ENCODE measurements at regions not wholly inside any gene's neighbourhood (a gene's known extent, or its start where the extent isn't known, plus 50 kb on each side); places are given as distances from the start of the nearest gene placed in this dataset.

DNA sequence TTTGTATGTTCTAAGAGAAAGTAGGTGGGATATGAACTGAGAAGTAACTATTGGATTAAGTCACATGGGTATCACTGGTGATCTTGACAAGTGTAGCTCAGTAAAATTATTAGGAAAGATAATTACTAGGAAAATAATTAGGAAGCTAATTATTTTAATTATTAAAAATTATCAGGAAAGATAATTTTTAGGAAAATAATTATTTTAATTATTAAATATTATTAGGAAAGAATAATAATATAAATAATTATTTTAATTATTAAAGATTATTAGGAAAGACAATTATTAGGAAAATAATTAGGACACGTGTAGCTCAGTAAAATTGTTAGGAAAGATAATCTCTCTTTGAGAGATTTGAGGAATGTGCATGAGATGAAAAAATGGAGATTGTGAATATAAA, 623.4 kb upstream of the PIK3C3 start:
- DNase-seq: no peak

DNA sequence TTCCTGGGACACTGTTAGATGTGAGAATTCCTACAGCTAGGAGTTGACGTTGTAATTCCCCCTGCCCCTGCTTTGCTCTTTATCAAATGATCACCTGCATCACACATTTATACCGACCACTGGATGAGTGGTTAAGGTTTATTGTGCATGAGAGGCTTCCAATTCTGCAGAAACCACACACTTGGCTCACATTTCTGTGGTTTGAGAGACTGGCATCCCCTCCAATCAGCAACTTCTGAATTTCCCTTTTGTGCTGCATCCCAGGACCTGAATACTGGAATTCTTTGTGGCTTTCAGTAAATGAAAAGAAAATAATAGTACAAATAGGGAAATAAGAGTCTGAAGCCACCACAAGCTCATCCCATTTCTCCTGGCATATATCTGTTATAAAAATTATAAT, 628.7 kb upstream of the PIK3C3 start:
- DNase-seq: no peak

DNA sequence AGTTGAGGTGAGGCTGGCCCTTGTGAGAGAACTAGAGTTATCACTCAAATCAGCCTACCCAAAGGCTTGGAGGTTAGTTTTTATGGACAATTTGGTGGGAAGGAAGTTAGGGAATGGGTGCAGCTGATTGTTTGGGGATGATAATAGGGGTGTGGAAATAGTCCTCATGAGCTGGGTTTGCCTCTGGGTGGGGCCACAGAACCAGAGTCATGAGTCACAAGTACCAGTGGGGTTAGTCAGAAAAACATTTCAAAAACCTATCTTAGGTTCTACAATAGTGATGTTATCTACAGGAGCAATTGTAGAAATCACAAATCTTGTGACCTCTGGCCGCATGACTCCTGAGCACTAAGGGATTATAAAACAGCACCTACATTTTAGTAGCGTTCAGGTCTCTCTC, 630.1 kb upstream of the PIK3C3 start:
- no peak for DNase-seq

DNA sequence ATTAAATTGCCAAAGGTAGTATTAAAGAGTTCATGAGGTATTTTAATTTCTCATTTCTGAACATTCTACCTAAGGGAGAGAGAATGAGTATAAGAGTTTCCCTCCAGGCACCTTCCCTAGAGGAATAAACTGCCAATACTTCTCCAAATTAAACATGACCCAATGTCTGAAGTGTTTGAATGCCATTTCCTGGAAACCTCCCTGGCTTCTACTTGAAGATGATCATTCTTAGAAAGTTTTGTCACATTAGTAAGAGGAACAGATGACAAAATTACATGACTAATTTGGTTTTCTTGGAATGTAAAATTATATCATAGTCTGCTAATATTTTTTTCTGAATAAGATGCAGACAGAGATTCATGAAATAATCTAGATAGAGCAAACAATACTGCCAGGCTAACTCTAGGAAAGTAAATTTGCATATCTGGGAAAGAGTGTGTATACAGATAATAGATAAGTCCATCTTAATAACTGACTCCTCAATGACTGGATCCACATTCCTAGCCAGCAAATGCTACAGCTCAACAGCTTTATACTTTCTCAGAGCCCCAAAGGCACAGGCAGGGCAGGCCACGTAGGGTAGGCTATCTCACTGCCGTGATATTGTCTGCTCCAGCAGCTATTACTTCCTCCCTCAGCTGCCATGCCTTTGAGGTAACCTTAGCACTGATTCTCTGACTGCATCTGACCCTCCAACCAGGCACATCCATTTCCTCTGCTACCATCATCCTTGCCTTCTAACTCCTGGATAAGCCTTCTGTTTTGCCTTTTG, 630.8 kb upstream of the PIK3C3 start:
- DNase-seq: no peak

DNA sequence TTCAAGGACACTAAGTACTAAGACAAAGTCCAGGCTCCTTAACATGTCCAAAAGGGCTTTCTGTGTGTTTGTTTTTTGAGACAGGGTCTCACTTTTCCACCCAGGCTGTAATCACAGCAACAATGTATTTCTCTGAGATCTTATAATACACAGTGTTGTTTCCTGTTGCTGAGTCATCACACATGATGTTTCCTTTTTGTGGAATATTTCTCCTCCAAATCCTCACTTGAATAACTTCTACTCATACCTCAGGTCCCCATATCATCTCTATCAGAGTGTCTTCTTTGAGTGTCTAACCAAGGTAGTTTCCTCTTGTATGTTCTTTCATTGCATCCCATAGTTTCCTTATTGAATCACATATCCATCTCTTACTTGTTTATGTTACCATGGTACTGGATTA, 632.0 kb upstream of the PIK3C3 start:
- DNase-seq: no peak

DNA sequence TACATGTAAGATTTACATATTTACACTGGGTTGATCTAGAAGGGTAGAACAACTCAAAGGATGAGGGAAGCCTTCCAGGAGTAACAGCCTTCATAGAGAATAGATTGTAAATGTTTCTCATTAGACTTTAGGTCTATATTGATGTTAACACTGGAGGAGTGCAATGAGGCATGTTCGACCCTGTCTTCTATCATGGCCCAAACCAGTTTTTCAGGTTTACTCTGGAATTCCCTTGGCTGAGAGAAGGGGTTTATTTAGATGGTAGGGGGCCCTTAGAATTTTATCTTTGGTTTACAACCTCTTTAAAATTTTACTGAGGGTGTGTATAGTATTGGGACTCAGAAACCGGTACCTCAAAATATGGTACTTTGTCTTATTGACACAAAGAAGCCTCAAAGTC, 634.9 kb upstream of the PIK3C3 start:
- no peak for DNase-seq

DNA sequence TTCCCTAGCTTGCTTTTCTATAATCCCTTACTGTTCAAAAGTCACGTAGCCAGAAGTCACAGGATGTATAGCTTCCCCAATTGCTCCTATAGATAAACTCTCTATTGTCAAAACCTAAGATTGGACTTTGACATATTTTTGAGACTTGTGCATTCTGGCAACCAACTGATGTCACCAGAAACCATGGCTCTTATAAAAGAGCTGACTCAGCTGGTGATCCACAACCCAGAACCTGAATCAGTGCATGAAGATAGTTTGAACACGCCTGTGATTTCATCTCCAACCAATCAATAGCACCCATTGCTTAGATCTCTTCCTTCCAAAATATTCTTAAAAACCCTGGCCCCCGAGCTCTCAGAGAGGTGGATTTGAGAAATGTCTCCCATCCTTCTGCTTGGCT, 639.9 kb upstream of the PIK3C3 start:
- no peak for DNase-seq

DNA sequence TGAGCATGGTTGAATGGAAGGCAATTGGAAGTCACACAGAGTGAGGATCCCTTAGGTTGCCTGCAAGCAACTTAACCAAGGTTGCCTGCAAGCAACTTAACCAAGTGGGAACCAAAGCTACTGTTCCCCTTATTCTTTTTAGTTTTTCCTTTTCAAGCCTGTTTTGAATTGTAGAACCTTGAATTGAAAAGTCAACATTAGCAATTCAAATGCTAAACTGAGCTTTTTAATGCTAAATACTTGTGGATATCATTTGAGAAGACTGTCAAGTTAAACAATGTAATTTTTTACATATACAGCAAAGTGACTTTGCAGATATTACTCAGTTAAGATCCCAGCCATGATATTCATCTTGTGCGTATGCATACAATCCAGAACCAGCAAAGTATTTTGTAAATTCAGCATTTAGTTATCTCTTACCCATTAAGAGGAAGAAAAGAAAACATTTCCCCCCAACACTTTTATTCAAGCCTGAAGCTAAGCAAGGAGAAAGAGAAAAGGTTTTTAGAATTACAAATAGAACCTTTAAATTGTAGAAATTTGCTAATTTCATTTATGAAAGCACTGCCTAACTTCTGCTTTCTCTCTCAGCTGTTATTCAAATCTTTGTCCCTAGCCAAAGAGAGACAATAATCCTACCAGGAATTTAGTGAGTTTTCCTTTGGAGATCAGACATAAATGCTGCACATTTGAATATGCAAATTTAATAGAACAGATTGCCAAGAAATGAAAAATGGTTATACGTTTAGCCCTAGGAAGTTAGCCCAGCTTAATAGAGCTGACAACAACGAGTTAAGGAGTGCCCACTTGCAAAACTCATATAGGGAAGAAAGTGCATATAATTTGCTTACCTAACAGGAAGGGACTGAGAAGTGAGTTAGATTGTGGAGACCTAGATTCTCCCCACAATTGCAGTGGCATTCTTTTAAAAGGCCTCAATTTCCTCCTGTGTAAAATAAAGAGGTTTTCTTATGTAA, 643.2 kb upstream of the PIK3C3 start:
- DNase-seq: no peak

DNA sequence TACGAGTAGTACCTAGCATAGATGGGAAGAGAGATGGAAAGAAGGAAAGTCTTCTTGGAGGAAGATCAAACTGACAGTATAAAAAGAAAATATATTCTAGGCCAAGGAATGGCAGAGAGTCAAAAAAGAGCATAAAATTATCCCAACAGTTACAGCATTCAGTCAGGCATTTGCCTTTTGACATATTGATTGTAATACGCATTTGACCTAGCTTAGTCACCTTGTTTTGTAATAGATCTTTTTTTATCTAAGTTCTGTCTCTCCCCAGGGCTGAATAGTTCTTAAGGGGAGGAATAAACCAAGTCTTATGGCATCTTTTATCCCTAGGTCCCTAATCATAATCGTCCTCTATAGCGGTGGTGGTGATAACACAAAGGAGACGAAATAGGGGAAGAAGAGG, 657.3 kb upstream of the PIK3C3 start:
- no peak for DNase-seq

DNA sequence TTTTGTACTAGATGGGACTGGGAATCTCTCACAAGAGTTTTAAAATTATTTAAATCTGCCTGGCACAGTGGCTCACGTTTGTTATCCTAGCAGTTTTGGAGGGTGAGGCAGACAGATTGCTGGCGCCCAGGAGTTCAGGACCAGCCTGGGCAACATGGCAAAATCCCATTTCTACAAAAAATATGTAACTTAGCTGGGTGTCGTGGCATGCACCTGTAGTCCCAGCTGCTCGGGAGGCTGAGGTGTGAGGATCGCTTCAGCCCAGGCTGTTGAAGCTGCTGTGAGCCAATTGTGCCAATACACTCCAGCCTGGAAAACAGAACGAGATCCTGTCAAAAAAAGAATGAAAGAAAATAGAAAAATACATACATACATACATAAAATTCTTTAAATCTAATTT, 685.7 kb upstream of the PIK3C3 start:
- no peak for DNase-seq

DNA sequence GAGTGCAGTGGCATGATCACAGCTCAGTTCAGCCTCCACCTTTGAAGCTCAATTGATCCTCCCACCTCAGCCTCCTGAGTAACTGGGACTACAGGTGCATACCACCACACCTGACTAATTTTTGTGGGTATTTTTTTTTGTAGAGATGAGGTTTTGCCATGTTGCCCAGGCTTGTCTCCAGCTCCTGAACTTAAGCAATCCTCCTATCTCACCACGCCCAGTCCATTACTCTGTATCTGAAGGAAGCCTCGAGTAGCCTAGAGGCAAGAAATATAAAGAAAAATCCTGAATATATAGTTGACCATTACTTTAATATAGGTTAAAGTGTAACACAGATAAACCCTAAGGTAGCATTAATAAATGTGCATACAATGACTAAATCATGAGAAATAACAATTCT, 686.8 kb upstream of the PIK3C3 start:
- DNase-seq: no peak

DNA sequence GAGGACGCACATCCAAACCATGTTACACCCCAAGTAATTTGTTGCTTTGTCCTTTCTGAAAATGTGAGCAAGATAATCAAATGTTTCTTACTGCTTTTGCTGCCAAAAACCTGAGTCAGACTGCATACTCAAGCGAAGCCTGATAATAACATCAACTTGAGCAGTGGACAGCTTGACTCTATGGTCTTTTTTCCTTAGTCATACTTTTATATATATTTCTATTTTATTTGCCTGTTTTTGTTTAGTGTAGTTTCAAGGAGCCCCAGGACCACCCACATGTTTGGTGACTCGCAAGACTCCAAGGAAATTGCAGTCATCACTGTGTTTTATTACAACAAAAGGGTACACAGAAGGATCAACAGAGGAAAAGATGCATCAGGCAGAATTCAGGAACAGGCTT, 688.4 kb upstream of the PIK3C3 start:
- no peak for DNase-seq

DNA sequence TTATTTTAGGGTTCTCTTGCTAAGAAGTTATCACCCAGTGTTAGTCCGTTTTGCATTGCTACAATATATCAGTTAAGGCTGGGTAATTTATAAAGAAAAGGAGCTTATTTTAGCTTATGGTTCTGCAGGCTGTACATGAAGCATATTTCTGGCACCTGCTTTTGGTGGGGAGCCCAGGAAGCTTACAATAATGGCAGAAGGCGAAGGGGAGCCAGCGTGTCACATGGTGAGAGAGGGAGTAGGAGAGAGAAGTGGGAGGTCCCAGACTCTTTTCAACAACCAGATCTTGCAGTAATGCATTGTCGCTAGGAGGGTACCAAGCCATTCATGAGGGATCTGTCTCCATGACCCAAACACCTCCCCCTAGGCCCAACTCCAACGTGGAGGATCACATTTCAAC, 688.8 kb upstream of the PIK3C3 start:
- no peak for DNase-seq

DNA sequence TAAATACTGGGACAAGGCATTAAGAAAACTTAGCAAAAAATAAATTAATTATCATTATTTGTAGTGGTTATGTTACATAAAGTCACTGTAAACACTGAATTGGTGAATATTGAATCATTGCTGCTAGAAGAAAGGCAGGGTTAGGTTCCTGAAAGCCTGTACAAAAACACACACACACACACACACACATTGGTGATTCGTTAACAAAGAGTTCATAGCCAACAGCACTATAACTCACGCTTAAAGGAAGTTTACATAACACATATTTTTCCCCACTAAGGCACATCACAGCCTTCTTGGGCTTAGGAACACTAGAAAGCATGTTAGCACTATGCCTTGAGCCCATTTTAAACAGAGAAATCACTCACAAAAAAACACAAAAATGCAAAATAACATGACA, 690.0 kb upstream of the PIK3C3 start:
- no peak for DNase-seq

DNA sequence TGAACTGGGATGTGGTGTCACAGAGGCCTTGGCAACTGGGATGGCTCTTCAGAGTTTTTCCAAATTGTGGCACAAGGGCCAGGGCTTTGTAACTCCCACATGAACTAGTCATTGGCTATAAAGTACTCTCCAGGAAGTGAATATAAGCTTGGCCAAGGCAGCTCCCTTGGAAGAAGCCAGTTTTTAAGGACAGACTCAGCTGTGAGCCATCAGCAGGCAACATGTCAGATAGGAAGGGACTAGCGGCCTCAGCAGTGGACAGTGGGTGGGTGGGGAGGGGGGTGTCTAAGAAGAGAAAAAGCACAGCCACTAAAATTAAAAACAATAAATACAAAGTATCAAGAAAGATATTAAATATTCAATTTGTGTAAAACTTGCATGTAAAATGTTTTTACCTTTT, 691.1 kb upstream of the PIK3C3 start:
- no peak for DNase-seq

DNA sequence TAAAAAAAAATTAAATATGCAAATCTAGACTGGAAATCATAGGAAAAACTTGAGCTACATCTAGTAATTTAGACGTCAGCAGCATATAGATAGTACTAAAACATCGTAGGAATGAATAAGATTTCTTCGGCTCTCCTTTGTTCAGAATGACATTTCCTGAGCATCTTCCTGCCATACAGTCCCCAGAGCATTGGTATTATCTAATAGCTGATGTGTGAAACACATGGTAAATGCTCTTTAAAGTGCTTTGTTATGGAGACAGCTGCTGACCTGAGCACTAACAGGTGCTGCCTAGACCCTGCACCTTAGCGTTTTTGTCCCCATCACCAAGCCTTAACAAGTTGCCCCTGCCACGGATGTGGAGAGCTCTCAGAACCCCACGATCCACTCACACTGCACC, 692.3 kb upstream of the PIK3C3 start:
- DNase-seq: no peak

DNA sequence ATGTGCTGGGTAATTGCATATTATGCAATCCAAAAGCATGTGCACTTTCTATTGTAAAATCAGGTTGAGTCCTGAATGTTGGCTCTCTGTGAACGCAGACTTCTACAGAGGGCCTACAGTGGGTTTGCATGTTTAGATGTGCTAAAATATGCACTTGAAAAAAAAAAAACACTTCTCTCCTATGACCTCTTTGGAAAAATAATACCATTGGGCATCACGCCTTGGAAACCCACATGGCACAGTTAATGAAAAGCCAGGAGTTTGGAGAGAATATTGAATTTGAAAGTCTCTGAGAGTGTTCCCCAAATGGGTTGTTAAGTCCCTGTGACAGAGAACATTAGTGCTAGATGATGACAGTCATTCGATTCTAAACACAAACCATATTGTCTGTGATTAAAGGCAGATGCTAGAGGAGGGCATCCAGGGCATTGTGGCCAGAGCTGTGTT, 710.4 kb upstream of the PIK3C3 start:
- no peak for DNase-seq

DNA sequence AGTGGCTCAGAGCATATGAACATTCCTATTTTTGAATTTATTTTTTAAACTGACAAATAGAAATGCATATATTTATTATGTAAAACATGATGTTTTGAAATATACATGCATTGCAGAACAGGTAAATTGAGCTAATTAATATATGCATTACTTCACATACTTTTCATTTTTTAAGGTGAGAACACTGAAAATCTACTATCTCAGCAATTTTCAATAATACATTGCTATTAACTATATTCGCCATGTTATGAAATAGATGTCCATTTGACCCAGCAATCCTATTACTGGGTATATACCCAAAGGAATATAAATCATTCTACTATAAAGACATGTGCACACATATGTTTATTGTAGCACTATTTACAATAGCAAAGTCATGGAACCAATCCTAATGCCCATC, 717.7 kb upstream of the PIK3C3 start:
- DNase-seq: no peak

DNA sequence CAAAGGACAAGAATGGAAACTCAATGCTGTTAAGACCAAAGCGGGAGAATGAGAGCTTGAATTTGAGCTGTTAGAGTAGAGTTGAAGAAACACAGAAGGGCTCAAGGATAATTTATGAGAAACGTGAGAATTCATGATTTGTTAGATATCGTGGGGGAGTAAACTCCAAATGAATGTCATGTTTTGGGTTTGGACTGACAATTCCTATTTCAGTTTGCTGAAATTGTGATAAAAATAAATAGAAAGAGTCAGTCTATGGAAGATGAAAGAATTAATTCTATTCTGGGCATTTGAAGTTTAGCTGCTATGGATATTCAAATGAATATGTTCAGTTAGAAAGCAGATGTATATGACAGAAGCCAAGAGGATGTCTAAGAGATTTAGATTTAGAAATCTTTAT, 723.4 kb upstream of the PIK3C3 start:
- DNase-seq: no peak

DNA sequence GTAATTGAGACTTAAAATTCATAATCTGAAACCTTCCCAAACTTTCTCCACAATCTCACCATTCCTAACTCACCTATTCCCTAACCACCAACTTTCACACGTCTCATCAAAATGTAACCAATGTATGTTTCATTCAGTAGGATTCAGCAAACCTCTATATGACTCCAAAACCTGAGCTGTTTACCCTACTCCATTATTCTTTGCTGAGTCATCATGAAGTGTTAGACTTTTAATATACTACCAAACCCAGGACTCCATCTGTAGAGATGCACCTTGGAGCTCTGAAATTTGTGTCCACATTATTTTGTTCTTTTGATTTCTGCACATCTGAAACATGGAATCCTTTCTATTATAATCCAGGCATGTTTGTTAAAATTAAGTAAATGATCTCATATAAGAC, 727.0 kb upstream of the PIK3C3 start:
- DNase-seq: no peak

DNA sequence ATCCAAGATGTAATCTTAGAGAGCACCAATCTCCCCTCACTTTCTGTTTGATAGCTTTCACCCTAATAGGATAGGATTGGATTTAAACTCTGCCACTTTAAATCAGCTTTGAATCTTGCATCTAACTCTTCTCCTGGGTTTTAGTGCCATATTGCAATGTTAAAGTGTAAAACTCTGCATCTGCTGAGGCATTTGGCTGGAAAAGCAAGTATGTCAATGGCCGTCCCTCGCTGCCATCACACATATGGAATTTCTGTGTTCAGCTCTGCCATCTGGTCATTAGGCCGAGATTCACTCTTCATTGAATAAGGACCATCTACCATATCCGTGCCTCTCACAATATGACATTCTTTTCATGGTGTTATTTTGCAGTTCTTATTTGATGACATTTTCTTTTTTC, 728.1 kb upstream of the PIK3C3 start:
- DNase-seq: no peak

DNA sequence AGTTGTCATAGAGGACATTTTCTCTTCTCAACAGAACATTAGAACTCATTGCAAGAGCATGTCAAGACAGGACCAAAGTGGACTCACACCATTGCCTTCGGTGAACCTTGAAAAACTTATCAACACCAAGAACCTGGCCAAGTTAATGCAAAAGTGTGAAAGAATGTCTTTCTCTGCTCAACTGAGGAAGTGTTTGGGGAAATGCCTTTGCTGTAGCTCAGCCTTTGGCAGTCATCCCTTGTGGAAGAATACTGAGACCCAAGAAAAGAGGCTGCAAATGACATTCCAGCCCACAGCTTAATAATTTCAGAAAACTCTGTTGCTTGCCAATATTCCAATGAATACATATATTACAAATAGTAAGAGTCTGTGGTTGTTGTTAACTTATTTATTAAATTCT, 728.8 kb upstream of the PIK3C3 start:
- no peak for DNase-seq

DNA sequence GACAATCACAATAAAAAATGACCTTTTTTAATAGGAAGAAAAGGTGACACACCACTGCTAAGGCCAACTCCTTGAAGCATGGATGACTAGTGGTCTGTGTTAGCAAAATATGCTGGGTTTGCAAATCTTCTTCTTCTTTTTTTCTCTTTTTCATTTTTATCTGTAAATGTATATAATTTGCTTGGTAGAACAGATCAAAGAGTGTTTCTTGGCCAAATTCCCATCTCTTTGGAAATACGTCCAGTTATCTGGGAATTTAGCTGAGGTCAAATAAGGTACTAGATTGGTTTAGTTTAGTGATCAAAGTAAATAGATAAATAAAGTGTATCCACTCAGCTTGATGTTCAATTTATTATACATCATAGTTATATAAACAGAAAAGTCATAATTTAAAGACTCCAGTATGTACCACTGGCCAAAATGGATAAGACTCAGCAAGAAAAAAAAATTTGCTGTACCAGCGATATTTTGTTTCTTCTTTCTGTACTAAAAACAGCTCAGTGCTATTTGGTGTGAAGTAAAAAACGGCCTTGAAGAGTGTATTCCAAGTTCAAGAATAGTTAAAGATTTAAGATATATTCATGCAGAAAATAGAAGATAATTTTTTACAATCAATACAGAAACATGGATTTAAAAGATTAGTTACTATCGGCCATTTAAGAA, 738.6 kb upstream of the PIK3C3 start:
- no peak for DNase-seq

DNA sequence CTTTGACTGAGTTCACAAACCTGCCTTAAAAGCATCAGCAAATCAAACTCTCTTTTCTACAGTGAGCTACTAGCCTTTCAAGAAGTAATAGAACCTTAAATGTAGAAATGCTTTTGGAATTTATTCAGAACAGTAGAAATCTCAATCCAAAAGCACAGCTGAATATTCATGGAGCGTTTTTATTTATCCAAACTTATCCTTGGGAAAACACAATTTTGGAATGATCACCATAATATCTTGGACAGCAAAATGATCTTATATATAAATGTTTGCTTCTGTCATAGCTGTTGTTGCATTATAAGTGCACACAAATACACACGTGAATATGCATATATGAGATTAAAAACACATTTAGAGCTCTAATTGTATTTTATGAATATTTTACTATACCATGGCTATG, 747.3 kb upstream of the PIK3C3 start:
- no peak for DNase-seq
